Naive B cell (primary cell): ENCODE measurements at regions not wholly inside any gene's neighbourhood (a gene's known extent, or its start where the extent isn't known, plus 50 kb on each side); places are given as distances from the start of the nearest gene placed in this dataset.

Experiments used
- ATAC-seq, 2 donors: fragments of 150-1000 bp; cut with Tn5 transposase; 2 replicates each; pipeline ENCODE4 v1.10.0; 2021; ENCODE audit warnings: low read depth in 2 of 2, mild to moderate bottlenecking in 2 of 2, moderate library complexity in 2 of 2
- DNase-seq: peaks from one replicate; pipeline ENCODE4 v3.0.0; 2022
- H3K27ac Mint-ChIP-seq, 6 donors: one replicate each; pipeline ENCODE4 v1.8.0; 2020 to 2022; ENCODE audit warnings: mild to moderate bottlenecking in 6 of 6, mixed read lengths in 6 of 6, moderate library complexity in 5 of 6, inconsistent platforms in 2 of 6
- H3K27me3 Mint-ChIP-seq, 3 donors: one replicate each; pipeline ENCODE4 v1.8.0; 2021 to 2022; ENCODE audit warnings: mixed read lengths in 3 of 3, mild to moderate bottlenecking in 1 of 3
- H3K36me3 Mint-ChIP-seq, 2 donors: one replicate each; pipeline ENCODE4 v1.8.0; 2020 to 2022; ENCODE audit warnings: mixed read lengths in 2 of 2, inconsistent platforms in 1 of 2, mild to moderate bottlenecking in 1 of 2
- H3K4me1 Mint-ChIP-seq, 3 donors: one replicate each; pipeline ENCODE4 v1.8.0; 2020 to 2022; ENCODE audit warnings: mixed read lengths in 3 of 3, inconsistent platforms in 1 of 3, mild to moderate bottlenecking in 1 of 3, moderate library complexity in 1 of 3
- H3K4me3 Mint-ChIP-seq, 8 donors: one replicate each; pipeline ENCODE4 v1.8.0; 2020 to 2022; ENCODE audit warnings: mild to moderate bottlenecking in 8 of 8, mixed read lengths in 8 of 8, moderate library complexity in 8 of 8, inconsistent platforms in 2 of 8
- H3K9me3 Mint-ChIP-seq, 7 donors: one replicate each; pipeline ENCODE4 v1.8.0; 2020 to 2022; ENCODE audit warnings: mixed read lengths in 7 of 7, mild to moderate bottlenecking in 5 of 7, inconsistent platforms in 2 of 7, moderate library complexity in 1 of 7

DNA sequence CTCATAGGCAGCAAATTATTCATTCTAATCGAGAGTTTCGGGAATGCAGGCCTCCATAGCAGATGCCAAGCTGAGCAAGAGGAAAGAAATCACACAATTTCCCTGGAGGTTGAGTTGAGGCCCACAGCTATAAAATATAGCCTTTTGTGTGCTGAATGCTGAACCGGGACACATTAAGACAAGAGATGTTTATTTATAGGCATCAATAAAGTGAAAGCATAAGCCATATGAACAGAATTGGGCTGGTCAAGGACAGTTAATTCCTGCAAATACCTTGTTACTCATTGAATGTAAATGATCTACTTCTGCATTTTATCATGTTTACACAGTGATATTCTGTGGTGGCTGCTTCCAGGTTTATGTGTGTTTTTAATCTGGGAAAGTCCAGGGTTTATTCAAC is 461.7 kb downstream of the KLF12 start:
- DNase-seq (no peak), ATAC-seq (no peak)
- H3K27me3 Mint-ChIP-seq = peaks cover 0 to 3% (median 0%) of the 10 kb centered on the region in 3 donors
- H3K27ac Mint-ChIP-seq = no peak overlapping the region
- no peaks in the 10 kb centered on the region for H3K4me1 Mint-ChIP-seq
- H3K4me3 Mint-ChIP-seq = no peak overlapping the region
- H3K9me3 Mint-ChIP-seq = no peaks in the 10 kb centered on the region
- no peaks in the 10 kb centered on the region for H3K36me3 Mint-ChIP-seq

DNA sequence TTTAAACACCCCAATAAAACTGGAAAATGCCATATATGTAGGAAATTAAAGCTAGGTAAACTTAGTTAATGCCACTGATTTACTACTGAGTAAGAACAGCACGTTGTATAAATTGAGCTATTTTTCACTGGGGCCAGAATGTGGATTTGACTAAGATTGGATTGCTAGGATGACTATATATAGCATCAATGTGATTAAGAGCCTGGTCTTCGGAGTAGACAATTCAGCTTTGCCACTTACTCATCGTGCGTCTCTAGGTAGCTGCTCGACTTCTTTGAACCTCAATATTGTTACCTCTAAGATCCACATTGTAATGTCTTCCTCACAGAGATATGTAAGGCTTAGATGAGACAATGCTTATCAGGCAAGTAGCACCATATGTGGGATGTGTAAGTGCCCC is 462.5 kb downstream of the KLF12 start:
- DNase-seq = no peak
- no peaks in the 10 kb centered on the region for H3K36me3 Mint-ChIP-seq
- no peak overlapping the region for H3K27ac Mint-ChIP-seq
- ATAC-seq = no peak
- peaks cover 0 to 3% (median 0%) of the 10 kb centered on the region in 3 donors for H3K27me3 Mint-ChIP-seq
- H3K9me3 Mint-ChIP-seq = no peaks in the 10 kb centered on the region
- no peak overlapping the region for H3K4me3 Mint-ChIP-seq
- H3K4me1 Mint-ChIP-seq = no peaks in the 10 kb centered on the region

DNA sequence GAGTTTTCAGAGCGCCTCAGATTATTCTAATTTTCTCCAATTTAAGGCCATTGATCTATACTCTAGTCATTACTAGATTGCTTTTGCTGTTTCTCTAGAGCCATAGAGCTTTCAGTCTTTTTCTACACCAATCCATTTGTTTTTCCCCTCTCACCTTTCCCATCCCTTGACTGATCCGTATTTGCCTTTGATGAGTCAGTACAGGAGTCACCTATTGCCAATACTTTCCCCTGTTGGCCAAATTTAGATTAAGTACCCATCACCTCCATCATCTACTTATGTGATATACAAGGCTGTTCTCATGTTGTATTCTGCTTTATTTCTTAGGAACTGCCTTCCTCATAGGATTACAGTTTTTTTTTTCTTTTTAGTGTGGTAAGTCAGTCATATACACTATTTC is 463.2 kb downstream of the KLF12 start:
- Mint-ChIP-seq H3K4me1 (no peaks in the 10 kb centered on the region), H3K27me3 (peaks cover 0 to 3% (median 0%) of the 10 kb centered on the region in 3 donors), H3K27ac (no peak overlapping the region), H3K9me3 (no peaks in the 10 kb centered on the region), H3K4me3 (no peak overlapping the region), H3K36me3 (no peaks in the 10 kb centered on the region)
- no peak for ATAC-seq
- DNase-seq = no peak

DNA sequence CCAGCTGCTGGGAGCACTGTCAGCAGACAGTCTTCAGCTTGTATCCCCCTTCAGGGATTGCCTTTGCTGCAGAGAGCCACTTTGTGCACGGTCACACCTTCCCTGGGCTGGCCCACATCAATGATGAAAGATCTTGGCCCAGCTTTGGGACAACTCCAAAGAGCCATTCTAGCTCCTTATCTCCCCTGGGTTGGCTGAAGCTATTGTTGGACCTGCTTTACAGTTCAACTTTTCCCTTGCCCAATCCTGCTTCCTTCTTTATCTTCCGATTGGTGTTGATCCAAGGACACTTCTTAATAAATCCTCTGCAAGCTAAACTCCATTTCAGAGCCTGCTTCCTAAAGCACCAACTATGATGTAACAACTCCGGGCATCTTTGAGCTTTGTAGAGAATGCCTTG is 466.4 kb downstream of the KLF12 start:
- H3K27ac Mint-ChIP-seq = no peak overlapping the region
- H3K36me3 Mint-ChIP-seq = no peaks in the 10 kb centered on the region
- H3K27me3 Mint-ChIP-seq = peaks cover 0 to 3% (median 0%) of the 10 kb centered on the region in 3 donors
- ATAC-seq (no peak), DNase-seq (no peak)
- no peak overlapping the region for H3K4me3 Mint-ChIP-seq
- no peaks in the 10 kb centered on the region for H3K4me1 Mint-ChIP-seq
- no peaks in the 10 kb centered on the region for H3K9me3 Mint-ChIP-seq

DNA sequence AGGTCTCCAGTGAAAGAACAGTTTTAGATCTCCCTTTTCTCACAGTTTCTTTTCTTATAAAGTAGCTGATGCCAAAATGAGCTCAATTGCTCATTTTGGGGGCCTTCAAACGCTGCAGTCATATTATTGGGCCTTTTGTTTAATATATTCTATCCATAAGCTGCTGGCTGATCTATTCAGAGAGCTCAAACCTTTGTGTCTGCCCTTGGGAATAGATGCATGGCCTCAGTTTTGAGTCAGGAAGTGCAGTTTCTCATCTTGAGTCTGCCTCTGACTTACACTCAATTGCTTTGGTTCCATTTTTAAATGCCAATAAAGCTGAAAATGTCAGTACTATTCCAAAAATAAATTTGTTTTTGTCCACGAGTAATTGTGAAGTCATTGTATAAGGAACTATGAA is 468.9 kb downstream of the KLF12 start:
- H3K27me3 Mint-ChIP-seq = peaks cover 3 to 15% (median 5%) of the 10 kb centered on the region in 3 donors
- peaks cover 0 to 12% (median 5%) of the 10 kb centered on the region in 7 donors for H3K9me3 Mint-ChIP-seq
- no peak overlapping the region for H3K4me3 Mint-ChIP-seq
- no peaks in the 10 kb centered on the region for H3K36me3 Mint-ChIP-seq
- DNase-seq = no peak
- no peak for ATAC-seq
- no peak overlapping the region for H3K27ac Mint-ChIP-seq
- H3K4me1 Mint-ChIP-seq = peaks cover 0 to 2% (median 0%) of the 10 kb centered on the region in 3 donors

DNA sequence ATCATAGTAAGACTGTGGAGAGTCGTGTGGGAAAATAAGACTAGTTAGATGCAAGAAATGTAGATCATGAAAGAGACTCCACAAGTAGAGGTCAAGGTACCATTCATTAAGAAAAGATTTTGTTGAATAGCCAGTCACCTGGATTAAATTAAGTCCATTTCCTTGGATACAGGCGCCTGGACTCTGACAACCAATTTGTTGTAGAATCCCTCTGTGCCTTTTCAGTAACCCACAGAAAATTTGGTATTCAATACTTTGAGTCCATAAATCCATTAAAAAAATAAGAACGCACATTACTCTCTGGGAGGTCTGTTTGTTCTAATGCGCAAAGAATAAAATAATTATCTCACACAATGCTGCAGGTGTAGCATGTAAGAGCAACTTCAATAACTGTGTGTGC is 469.4 kb downstream of the KLF12 start:
- peaks cover 0 to 12% (median 5%) of the 10 kb centered on the region in 7 donors for H3K9me3 Mint-ChIP-seq
- no peak for ATAC-seq
- H3K27me3 Mint-ChIP-seq = peaks cover 3 to 15% (median 5%) of the 10 kb centered on the region in 3 donors
- H3K4me3 Mint-ChIP-seq = no peak overlapping the region
- no peak for DNase-seq
- H3K36me3 Mint-ChIP-seq = no peaks in the 10 kb centered on the region
- H3K4me1 Mint-ChIP-seq = peaks cover 0 to 2% (median 0%) of the 10 kb centered on the region in 3 donors
- H3K27ac Mint-ChIP-seq = no peak overlapping the region

DNA sequence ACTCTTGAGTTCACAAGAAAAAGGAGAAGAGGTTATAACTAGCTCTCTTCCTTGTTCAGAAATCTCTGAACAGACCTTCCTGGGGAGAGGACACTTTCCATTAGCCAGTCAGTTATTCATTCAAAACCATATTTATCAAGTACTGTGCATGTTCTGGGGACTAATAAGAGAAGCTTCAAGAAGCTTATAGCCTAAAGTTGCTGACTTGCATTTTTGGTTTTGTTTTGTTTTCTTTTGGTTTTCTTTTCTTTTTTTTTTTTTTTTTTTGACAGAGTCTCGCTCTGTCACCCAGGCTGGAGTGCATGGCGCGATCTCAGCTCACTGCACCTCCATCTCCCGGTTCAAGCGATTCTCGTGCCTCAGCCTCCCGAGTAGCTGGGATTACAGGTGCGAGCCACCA is 471.4 kb downstream of the KLF12 start:
- Mint-ChIP-seq H3K27me3 (peaks cover 0 to 15% (median 5%) of the 10 kb centered on the region in 3 donors), H3K4me3 (no peak overlapping the region), H3K36me3 (no peaks in the 10 kb centered on the region), H3K27ac (no peak overlapping the region), H3K4me1 (peaks cover 0 to 2% (median 0%) of the 10 kb centered on the region in 3 donors), H3K9me3 (peaks cover 0 to 12% (median 6%) of the 10 kb centered on the region in 7 donors)
- ATAC-seq (no peak), DNase-seq (no peak)

DNA sequence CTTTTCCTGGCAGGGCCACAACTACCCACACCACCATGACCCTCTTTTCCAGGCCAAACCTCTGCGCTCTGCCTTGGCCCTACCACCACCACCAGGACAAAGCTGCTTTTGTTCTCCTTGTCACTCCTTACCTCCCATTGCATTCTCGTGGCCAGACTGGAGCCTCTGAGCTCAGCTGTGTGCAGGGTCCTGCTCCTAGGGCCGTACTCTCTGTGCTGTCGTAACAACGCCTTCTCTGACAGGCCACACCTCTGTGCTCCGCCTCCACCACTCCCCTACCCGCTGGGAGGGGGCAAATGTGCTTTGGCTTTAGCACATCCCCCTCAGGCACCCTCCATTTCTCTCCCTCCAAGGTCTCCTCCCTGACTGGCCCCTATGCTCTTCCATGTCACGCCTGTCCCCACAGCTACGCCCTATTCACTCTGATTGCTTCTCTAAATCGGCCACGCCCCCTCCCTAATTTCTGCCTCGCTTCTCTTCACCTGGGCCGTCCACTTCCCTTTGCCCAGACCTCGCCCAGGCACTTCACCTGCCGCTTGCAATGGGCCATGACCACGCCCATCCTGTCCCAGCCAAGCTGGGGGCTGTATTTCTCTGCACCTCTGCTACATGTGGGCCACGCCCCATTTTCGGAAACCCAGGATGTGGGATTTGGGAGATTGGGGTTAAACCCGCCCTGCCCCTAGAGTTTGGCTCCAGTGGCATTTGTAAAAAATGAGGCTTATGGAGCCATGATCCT is 472.3 kb downstream of the KLF12 start:
- DNase-seq (no peak), ATAC-seq (no peak)
- Mint-ChIP-seq H3K27ac (no peak overlapping the region), H3K27me3 (peaks cover 0 to 15% (median 5%) of the 10 kb centered on the region in 3 donors), H3K9me3 (peaks cover 0 to 12% (median 6%) of the 10 kb centered on the region in 7 donors), H3K4me3 (no peak overlapping the region), H3K4me1 (peaks cover 0 to 2% (median 0%) of the 10 kb centered on the region in 3 donors), H3K36me3 (no peaks in the 10 kb centered on the region)

DNA sequence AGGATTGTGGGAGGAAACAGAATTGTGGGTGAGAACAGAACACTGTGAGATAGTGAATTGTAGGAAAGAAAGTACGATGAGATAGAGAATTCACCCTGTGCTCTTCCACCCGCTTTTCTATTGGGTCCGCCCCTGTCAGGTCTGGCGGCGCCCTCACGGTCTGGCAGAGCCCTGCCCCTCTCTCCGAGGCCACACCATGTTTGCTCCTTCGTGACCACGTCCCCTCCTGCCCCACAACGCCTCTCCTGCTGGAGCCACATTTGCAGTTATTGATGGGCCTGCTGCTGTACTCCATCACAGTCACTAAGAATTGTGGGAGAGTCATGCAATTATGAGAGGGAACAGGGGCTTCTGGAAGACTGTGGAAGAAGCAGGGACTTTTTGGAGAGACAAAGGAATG is 473.1 kb downstream of the KLF12 start:
- H3K27ac Mint-ChIP-seq = no peak overlapping the region
- no peaks in the 10 kb centered on the region for H3K36me3 Mint-ChIP-seq
- H3K4me3 Mint-ChIP-seq = no peak overlapping the region
- H3K4me1 Mint-ChIP-seq = peaks cover 0 to 2% (median 0%) of the 10 kb centered on the region in 3 donors
- DNase-seq (no peak), ATAC-seq (no peak)
- peaks cover 0 to 12% (median 6%) of the 10 kb centered on the region in 7 donors for H3K9me3 Mint-ChIP-seq
- H3K27me3 Mint-ChIP-seq = peaks cover 0 to 15% (median 5%) of the 10 kb centered on the region in 3 donors

DNA sequence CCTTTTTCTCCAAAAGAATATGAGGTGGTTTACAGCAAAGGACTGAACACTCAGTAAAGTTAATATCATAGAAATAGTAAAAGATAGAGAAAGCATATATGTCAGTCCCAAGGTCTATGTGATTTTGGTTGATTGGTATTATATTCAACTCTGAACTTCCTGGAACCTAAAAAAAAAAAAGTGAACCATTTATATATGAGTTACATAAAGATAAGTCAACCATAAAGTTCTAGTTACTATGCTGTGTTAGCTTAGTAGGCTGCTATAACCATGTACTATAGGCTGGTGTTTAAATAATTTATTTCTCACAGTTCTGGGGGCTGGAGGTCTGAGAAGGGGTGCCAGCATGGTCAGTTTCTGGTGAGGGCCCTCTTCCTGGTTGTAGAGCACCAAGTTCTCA is 475.6 kb downstream of the KLF12 start:
- ATAC-seq (no peak), DNase-seq (no peak)
- Mint-ChIP-seq H3K4me3 (no peak overlapping the region), H3K36me3 (no peaks in the 10 kb centered on the region), H3K27me3 (peaks cover 0 to 15% (median 5%) of the 10 kb centered on the region in 3 donors), H3K9me3 (peaks cover 0 to 12% (median 6%) of the 10 kb centered on the region in 7 donors), H3K27ac (peak overlapping the region in 1 of 6 donors; percentile 27), H3K4me1 (peaks cover 0 to 2% (median 0%) of the 10 kb centered on the region in 3 donors)

DNA sequence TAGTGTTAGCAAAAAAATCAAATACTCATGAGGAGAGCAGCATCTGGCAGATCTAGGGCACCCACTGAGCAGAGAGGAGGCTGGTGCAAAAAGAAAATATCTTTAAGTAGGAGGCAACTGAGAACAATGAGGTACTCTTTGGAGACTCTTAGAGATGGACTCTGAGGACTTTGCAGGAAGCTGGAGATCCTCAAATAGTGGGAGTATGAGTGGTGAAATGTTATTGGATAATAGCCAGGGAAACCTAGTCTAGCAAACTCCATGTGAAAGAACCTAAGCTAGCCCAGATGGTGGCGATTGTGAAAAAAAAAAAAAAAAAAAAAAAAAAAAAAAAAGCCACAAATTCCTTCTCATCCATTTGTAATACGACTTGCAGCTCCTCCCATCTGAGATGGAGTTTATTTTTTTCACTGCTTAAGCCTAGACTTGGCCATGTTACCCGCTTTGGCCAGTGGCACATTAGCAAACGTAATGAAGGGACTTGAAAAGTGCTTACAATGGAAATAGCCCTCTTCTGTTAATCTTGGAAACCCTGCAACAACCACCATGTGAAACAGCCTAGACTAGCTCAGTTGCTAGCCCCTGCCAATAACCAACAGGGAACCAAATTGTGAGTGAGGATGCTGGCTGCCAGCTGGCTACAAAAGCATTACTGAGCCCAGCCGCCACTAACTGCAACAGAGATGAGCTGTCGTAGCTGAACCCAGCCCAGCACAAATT is 476.2 kb downstream of the KLF12 start:
- H3K27me3 Mint-ChIP-seq = peaks cover 0 to 15% (median 5%) of the 10 kb centered on the region in 3 donors
- no peak overlapping the region for H3K27ac Mint-ChIP-seq
- peaks cover 0 to 12% (median 6%) of the 10 kb centered on the region in 7 donors for H3K9me3 Mint-ChIP-seq
- H3K4me3 Mint-ChIP-seq = no peak overlapping the region
- peaks cover 0 to 2% (median 0%) of the 10 kb centered on the region in 3 donors for H3K4me1 Mint-ChIP-seq
- DNase-seq (no peak), ATAC-seq (no peak)
- H3K36me3 Mint-ChIP-seq = no peaks in the 10 kb centered on the region

DNA sequence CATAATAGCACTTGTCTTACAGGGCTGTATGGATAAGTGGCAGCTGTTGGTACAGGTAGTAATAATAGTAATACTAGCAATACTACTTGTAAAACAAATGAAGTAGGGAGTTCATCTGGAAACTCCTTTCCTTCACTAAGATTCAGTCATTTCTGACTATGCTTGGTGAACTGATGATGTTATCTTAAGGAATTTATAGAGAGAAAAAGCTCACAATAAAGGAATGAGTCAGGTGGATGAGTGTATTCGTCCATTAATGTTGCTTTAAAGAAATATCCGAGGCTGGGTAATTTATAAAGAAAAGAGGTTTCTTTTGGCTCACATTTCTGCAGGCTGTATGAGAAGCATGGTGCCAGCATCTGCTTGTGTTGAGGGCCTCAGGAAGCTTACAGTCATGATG is 477.3 kb downstream of the KLF12 start:
- Mint-ChIP-seq H3K36me3 (no peaks in the 10 kb centered on the region), H3K9me3 (peaks cover 0 to 9% (median under 1%) of the 10 kb centered on the region in 7 donors), H3K27me3 (peaks cover 0 to 10% (median 4%) of the 10 kb centered on the region in 3 donors), H3K27ac (no peak overlapping the region), H3K4me1 (no peaks in the 10 kb centered on the region), H3K4me3 (no peak overlapping the region)
- ATAC-seq = no peak
- DNase-seq = no peak

DNA sequence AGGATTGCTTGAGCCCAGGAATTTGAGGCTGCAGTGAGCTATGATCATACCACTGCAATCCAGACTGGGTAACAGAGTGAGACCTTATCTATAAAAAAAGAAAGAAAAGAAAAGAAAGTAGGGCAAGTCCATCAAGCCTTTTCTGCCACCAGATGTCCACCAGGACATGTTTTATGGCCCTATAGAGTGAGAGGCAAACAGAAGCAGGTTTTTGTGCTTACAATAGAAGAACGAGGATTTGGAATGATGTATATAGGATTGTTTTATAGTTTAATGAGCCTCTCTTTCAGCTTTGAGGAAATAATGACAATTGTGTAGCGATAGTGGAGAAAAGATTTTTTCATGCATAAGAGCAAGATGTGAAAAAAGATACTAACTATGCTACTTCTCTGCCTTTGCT is 480.5 kb downstream of the KLF12 start:
- H3K9me3 Mint-ChIP-seq = peaks cover 0 to 16% (median 3%) of the 10 kb centered on the region in 7 donors
- no peak overlapping the region for H3K4me3 Mint-ChIP-seq
- H3K36me3 Mint-ChIP-seq = no peaks in the 10 kb centered on the region
- H3K4me1 Mint-ChIP-seq = no peaks in the 10 kb centered on the region
- ATAC-seq = no peak
- no peak for DNase-seq
- no peak overlapping the region for H3K27ac Mint-ChIP-seq
- H3K27me3 Mint-ChIP-seq = no peaks in the 10 kb centered on the region

DNA sequence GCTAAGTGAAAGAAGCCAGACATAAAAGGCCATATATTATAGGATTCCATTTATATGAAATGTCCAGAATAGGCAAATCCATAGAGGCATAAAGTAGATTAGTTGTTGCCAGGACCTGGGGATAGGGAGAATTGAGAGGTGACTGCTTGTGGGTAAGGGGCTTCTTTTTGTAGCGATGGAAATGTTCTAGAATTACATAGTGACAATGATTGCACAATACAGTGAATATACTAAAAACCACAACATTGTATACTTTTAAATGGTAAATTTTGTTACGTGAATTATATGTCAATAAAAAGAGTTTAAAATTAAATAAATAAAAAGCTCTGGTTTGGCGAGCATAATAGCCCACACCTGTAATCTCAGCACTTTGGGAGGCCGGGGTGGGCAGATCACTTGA is 486.8 kb downstream of the KLF12 start:
- no peak overlapping the region for H3K4me3 Mint-ChIP-seq
- H3K9me3 Mint-ChIP-seq = peaks cover 0 to 27% (median 9%) of the 10 kb centered on the region in 7 donors
- H3K4me1 Mint-ChIP-seq = no peaks in the 10 kb centered on the region
- ATAC-seq (no peak), DNase-seq (no peak)
- no peak overlapping the region for H3K27ac Mint-ChIP-seq
- H3K36me3 Mint-ChIP-seq = no peaks in the 10 kb centered on the region
- peaks cover 0 to 3% (median 0%) of the 10 kb centered on the region in 3 donors for H3K27me3 Mint-ChIP-seq
